Kidney (tissue), 13 donors: ENCODE measurements at regions not wholly inside any gene's neighbourhood (a gene's known extent, or its start where the extent isn't known, plus 50 kb on each side); places are given as distances from the start of the nearest gene placed in this dataset.
"Not testable (repeated sequence)": the region's sequence is repeated elsewhere in the genome, so short reads cannot be mapped to it uniquely, and the experiment has no call there.

ENCODE experiments used
- DNase-seq, 5 donors: peaks; one replicate each; pipeline ENCODE4 v3.0.0-alpha.2; 2013 to 2020
- FAIRE-seq: peaks from 2 replicates; lab custom pipeline; 2012; peaks lifted over from hg19 to GRCh38; lab: Jason Lieb, UNC
- H3K27ac ChIP-seq, 2 donors: one replicate each; pipeline ENCODE4 v1.7.0; 2013; ENCODE audit warnings: low read depth in 2 of 2, low read length in 2 of 2, inconsistent platforms in 1 of 2
- H3K27me3 ChIP-seq: one replicate; pipeline ENCODE4 v1.7.1; 2013; ENCODE audit warnings: low read length, inconsistent platforms; ENCODE audit not compliant: control insufficient read depth, insufficient read depth
- H3K36me3 ChIP-seq, 3 donors: one replicate each; pipeline versions ENCODE4 v1.7.0 to v1.7.1; 2013; ENCODE audit warnings: low read length in 3 of 3, control low read depth in 1 of 3, inconsistent platforms in 1 of 3; ENCODE audit not compliant: insufficient read depth in 3 of 3, control insufficient read depth in 2 of 3
- H3K4me1 ChIP-seq, 3 donors: one replicate each; pipeline versions ENCODE4 v1.7.0 to v1.7.1; 2013; ENCODE audit warnings: low read length in 3 of 3, inconsistent platforms in 1 of 3, low read depth in 1 of 3; ENCODE audit not compliant: control insufficient read depth in 2 of 3, insufficient read depth in 2 of 3
- H3K4me3 ChIP-seq, 3 donors: one replicate each; pipeline versions ENCODE4 v1.7.0 to v1.8.1; 2013; ENCODE audit warnings: low read length in 3 of 3, control low read depth in 1 of 3, inconsistent platforms in 1 of 3
- H3K9ac ChIP-seq, 3 donors: one replicate each; pipeline versions ENCODE4 v1.7.0 to v1.7.1; 2013; ENCODE audit warnings: low read length in 3 of 3, control low read depth in 1 of 3, inconsistent platforms in 1 of 3
- H3K9me3 ChIP-seq, 3 donors: one replicate each; pipeline versions ENCODE4 v1.7.0 to v1.7.1; 2013; ENCODE audit warnings: low read length in 3 of 3, control low read depth in 1 of 3, inconsistent platforms in 1 of 3; ENCODE audit not compliant: control insufficient read depth in 2 of 3, insufficient read depth in 1 of 3
- CTCF ChIP-seq: IDR thresholded peaks from 3 replicates; pipeline ENCODE4 v1.5.1; 2012; ENCODE audit warnings: mild to moderate bottlenecking, moderate library complexity, borderline replicate concordance; ENCODE audit not compliant: insufficient read depth; ENCODE audit errors: extremely low read depth
- intact Hi-C: fragments of 100-400 bp; cut with DNase I; formaldehyde crosslinking; loops from one replicate; pipeline ENCODE4 v1.11.1; 2022
- donor health status: control.
- donor health status: control.
- donor health status: control.
- donor health status: control.
- donor health status: control.
- donor health status: DM: yes; HTN: yes; CAD: no.
- donor health status: Normal renal cell carcinoma (clear cell type).

DNA sequence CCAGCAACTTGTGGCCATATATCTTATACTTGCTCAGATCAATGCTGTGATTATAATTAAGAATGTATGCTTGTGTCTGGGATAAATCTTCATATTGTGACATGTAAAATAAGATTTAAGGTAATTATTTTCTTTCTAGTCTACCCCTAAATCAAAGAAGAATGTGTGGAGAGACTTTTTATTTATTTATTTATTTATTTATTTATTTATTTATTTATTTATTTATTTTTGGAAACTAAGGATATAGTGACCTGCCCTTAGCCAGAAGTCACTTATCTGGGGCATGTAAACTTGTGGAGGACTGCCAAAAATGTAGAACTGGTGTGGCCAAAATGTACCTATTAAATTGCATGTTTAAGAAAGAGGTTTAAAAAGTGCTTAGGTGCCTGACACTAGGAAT lies 144.3 kb downstream of the BEND2 start:
- Histone ChIP-seq H3K9me3 (no peaks in the 10 kb centered on the region), H3K27me3 (peaks cover 6% of the 10 kb centered on the region), H3K36me3 (no peaks in the 10 kb centered on the region), H3K4me1 (no peaks in the 10 kb centered on the region), H3K4me3 (no peak overlapping the region), H3K27ac (no peak overlapping the region), H3K9ac (no peak overlapping the region)
- peak; percentile 62 for FAIRE-seq
- DNase-seq, result no peak
- no peak for TF ChIP-seq CTCF
- intact Hi-C loops, result no loop called here

- TF ChIP-seq CTCF, result no peak
- no peak overlapping the region for H3K9ac ChIP-seq
- H3K36me3 ChIP-seq, result no peaks in the 10 kb centered on the region
- H3K4me3 ChIP-seq, result no peak overlapping the region
- intact Hi-C loops, result no loop called here
- peaks cover 6% of the 10 kb centered on the region for H3K27me3 ChIP-seq
- no peaks in the 10 kb centered on the region for H3K4me1 ChIP-seq
- no peak for FAIRE-seq
- H3K9me3 ChIP-seq, result no peaks in the 10 kb centered on the region
- no peak overlapping the region for H3K27ac ChIP-seq
- no peak for DNase-seq
Observed at GRCh38 chrX:18075603-18076002, 145.1 kb downstream of the BEND2 start.

DNA sequence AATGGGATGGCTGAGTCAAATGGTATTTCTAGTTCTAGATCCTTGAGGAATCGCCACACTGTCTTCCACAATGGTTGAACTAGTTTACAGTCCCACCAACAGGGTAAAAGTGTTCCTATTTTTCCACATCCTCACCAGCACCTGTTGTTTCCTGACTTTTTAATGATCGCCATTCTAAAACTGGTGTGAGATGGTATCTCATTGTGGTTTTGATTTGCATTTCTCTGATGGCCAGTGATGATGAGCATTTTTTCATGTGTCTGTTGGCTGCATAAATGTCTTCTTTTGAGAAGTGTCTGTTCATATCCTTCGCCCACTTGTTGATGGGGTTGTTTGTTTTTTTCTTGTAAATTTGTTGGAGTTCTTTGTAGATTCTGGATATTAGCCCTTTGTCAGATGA lies 152.6 kb downstream of the BEND2 start:
- H3K4me1 ChIP-seq, H3K9ac ChIP-seq, H3K27me3 ChIP-seq, FAIRE-seq, H3K36me3 ChIP-seq, H3K4me3 ChIP-seq, H3K27ac ChIP-seq, H3K9me3 ChIP-seq, intact Hi-C loops, DNase-seq: not testable (repeated sequence)

DNA sequence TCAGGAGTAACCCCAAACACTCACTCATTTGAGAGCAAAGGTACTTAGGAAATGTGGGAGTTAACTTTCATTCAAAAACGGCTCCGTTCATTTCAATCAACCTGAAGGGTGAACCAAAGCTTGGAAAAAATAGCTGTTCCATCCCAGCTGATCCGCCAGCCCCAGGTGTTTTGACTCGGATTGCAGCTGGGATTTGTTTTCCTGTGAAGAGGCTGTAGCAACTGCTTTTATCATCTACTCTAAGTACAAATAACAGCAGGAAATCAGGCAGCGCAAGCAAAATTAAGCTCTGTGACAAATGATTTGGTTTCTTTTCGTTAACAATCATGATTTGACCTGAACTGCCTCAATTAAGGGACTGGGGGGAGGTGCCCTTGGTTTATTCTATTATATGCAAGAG lies 154.7 kb downstream of the BEND2 start:
- Histone ChIP-seq H3K9me3 (no peaks in the 10 kb centered on the region), H3K9ac (no peak overlapping the region), H3K27me3 (no peaks in the 10 kb centered on the region), H3K4me1 (no peaks in the 10 kb centered on the region), H3K27ac (no peak overlapping the region), H3K4me3 (no peak overlapping the region), H3K36me3 (no peaks in the 10 kb centered on the region)
- no peak for FAIRE-seq
- intact Hi-C loops, result no loop called here
- peak in 2 of 5 donors; percentile 14 to 36 for DNase-seq
- no peak for TF ChIP-seq CTCF
